ENCODE measurements at regions not wholly inside any gene's neighbourhood (a gene's known extent, or its start where the extent isn't known, plus 50 kb on each side); places are given as distances from the start of the nearest gene placed in this dataset.

- no peak overlapping the region for H3K4me3 ChIP-seq (ENCODE audit: low read depth, low read length)
- no peak for TF ChIP-seq CTCF (IDR thresholded peaks at IDR 0.05; ENCODE audit: low read depth, low read length)
Observed at GRCh38 chr10:78200686-78201085, 167.0 kb downstream of the RPS24 start.

- H3K4me3 ChIP-seq (ENCODE audit: low read depth, low read length) = no peak overlapping the region
- TF ChIP-seq CTCF (IDR thresholded peaks at IDR 0.05; ENCODE audit: low read depth, low read length) = no peak
Observed at GRCh38 chr10:78202386-78202785, 168.7 kb downstream of the RPS24 start.

- TF ChIP-seq CTCF (IDR thresholded peaks at IDR 0.05; ENCODE audit: low read depth, low read length) = no peak
Observed at GRCh38 chr10:78203915-78204818, 170.5 kb downstream of the RPS24 start.

GRCh38 chr10:78205457-78206016 lies 171.9 kb downstream of the RPS24 start:
- TF ChIP-seq CTCF (IDR thresholded peaks at IDR 0.05; ENCODE audit: low read depth, low read length) = no peak
- no peak overlapping the region for H3K4me3 ChIP-seq (ENCODE audit: low read depth, low read length)

More at GRCh38 chr10:78203915-78204818, 170.5 kb downstream of the RPS24 start:
- H3K4me3 ChIP-seq (ENCODE audit: low read depth, low read length) = no peak overlapping the region

GRCh38 chr10:78207216-78207615 lies 173.6 kb downstream of the RPS24 start:
- no peak for TF ChIP-seq CTCF (IDR thresholded peaks at IDR 0.05; ENCODE audit: low read depth, low read length)
- no peak overlapping the region for H3K4me3 ChIP-seq (ENCODE audit: low read depth, low read length)

GRCh38 chr10:78207776-78208175 lies 174.1 kb downstream of the RPS24 start:
- H3K4me3 ChIP-seq (ENCODE audit: low read depth, low read length) = no peak overlapping the region
- no peak for TF ChIP-seq CTCF (IDR thresholded peaks at IDR 0.05; ENCODE audit: low read depth, low read length)

GRCh38 chr10:78209970-78210369 lies 176.3 kb downstream of the RPS24 start:
- no peak for TF ChIP-seq CTCF (IDR thresholded peaks at IDR 0.05; ENCODE audit: low read depth, low read length)
- H3K4me3 ChIP-seq (ENCODE audit: low read depth, low read length) = no peak overlapping the region
